ENCODE measurements at regions not wholly inside any gene's neighbourhood (a gene's known extent, or its start where the extent isn't known, plus 50 kb on each side); places are given as distances from the start of the nearest gene placed in this dataset.

DNA sequence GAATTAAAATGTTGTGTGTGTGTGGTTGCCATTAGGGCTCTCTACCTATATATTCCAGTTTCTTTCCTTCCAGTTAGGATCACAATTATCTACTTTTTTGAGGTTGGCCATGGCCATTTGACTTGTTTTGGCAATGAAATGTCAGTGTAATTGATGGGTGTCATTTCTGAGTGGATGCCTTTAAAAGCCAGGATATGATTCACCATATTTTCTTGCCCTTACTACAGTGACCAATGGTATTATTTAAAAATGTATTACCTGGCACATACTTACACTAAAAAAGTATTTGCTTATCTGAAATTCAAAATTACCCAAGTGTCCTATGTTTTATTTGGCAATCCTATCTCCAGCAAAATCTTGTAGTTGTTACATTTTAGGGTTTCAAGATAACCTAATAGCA, 258.7 kb upstream of the ACTBL2 start:
- TF ChIP-seq CTCF (IDR thresholded peaks at IDR 0.05; ENCODE audit: low read length) (no peak), EZH2 (optimal IDR thresholded peaks at IDR 0.05; ENCODE audit: low read depth, low read length) (no peak), EZH2phosphoT487 (IDR thresholded peaks at IDR 0.05; ENCODE audit: low read length) (no peak)
- Histone ChIP-seq H3K9me2 (replicated peaks; ENCODE audit: insufficient read depth, low read length) (no peaks in the 10 kb centered on the region), H3K27me3 (replicated peaks; ENCODE audit: insufficient read depth, low read length) (no peaks in the 10 kb centered on the region), H4K20me1 (ENCODE audit: insufficient read depth, low read length) (no peaks in the 10 kb centered on the region), H2AFZ (ENCODE audit: low read length) (no peak overlapping the region), H3K4me3 (ENCODE audit: low read length) (no peak overlapping the region), H3K9me3 (replicated peaks; ENCODE audit: insufficient read depth, low read length) (no peaks in the 10 kb centered on the region), H3K9ac (ENCODE audit: low read length) (no peak overlapping the region), H3K27ac (ENCODE audit: low read length) (no peak overlapping the region), H3K4me1 (ENCODE audit: low read length) (no peaks in the 10 kb centered on the region), H3F3A (ENCODE audit: insufficient read depth, low read length) (no peaks in the 10 kb centered on the region), H3K36me3 (replicated peaks; ENCODE audit: insufficient read depth, low read length) (no peaks in the 10 kb centered on the region), H3K4me2 (ENCODE audit: low read depth, low read length) (no peak overlapping the region), H3K79me2 (ENCODE audit: low read length) (no peaks in the 10 kb centered on the region)
- no peak for DNase-seq

GRCh38 chr5:57738787-57739186, 256.2 kb upstream of the ACTBL2 start:
- no peak overlapping the region for H3K27ac ChIP-seq (ENCODE audit: low read length)
- H3F3A ChIP-seq (ENCODE audit: insufficient read depth, low read length) = no peaks in the 10 kb centered on the region
- H2AFZ ChIP-seq (ENCODE audit: low read length) = no peak overlapping the region
- no peak for DNase-seq
- no peaks in the 10 kb centered on the region for H3K27me3 ChIP-seq (replicated peaks; ENCODE audit: insufficient read depth, low read length)
- H3K9me2 ChIP-seq (replicated peaks; ENCODE audit: insufficient read depth, low read length) = no peaks in the 10 kb centered on the region
- H3K79me2 ChIP-seq (ENCODE audit: low read length) = no peaks in the 10 kb centered on the region
- no peak overlapping the region for H3K4me3 ChIP-seq (ENCODE audit: low read length)
- H4K20me1 ChIP-seq (ENCODE audit: insufficient read depth, low read length) = no peaks in the 10 kb centered on the region
- no peaks in the 10 kb centered on the region for H3K9me3 ChIP-seq (replicated peaks; ENCODE audit: insufficient read depth, low read length)
- TF ChIP-seq EZH2phosphoT487 (IDR thresholded peaks at IDR 0.05; ENCODE audit: low read length) (no peak), EZH2 (optimal IDR thresholded peaks at IDR 0.05; ENCODE audit: low read depth, low read length) (no peak), CTCF (IDR thresholded peaks at IDR 0.05; ENCODE audit: low read length) (no peak)
- no peak overlapping the region for H3K4me2 ChIP-seq (ENCODE audit: low read depth, low read length)
- no peaks in the 10 kb centered on the region for H3K36me3 ChIP-seq (replicated peaks; ENCODE audit: insufficient read depth, low read length)
- H3K4me1 ChIP-seq (ENCODE audit: low read length) = no peaks in the 10 kb centered on the region
- no peak overlapping the region for H3K9ac ChIP-seq (ENCODE audit: low read length)

GRCh38 chr5:57738301-57738700, 255.7 kb upstream of the ACTBL2 start:
- no peak overlapping the region for H2AFZ ChIP-seq (ENCODE audit: low read length)
- H3K36me3 ChIP-seq (replicated peaks; ENCODE audit: insufficient read depth, low read length) = no peaks in the 10 kb centered on the region
- no peaks in the 10 kb centered on the region for H3K4me1 ChIP-seq (ENCODE audit: low read length)
- H3K4me2 ChIP-seq (ENCODE audit: low read depth, low read length) = no peak overlapping the region
- H3K79me2 ChIP-seq (ENCODE audit: low read length) = no peaks in the 10 kb centered on the region
- H3K9ac ChIP-seq (ENCODE audit: low read length) = no peak overlapping the region
- no peak overlapping the region for H3K27ac ChIP-seq (ENCODE audit: low read length)
- DNase-seq = no peak
- no peaks in the 10 kb centered on the region for H3F3A ChIP-seq (ENCODE audit: insufficient read depth, low read length)
- no peaks in the 10 kb centered on the region for H3K9me3 ChIP-seq (replicated peaks; ENCODE audit: insufficient read depth, low read length)
- H4K20me1 ChIP-seq (ENCODE audit: insufficient read depth, low read length) = no peaks in the 10 kb centered on the region
- H3K9me2 ChIP-seq (replicated peaks; ENCODE audit: insufficient read depth, low read length) = no peaks in the 10 kb centered on the region
- H3K4me3 ChIP-seq (ENCODE audit: low read length) = no peak overlapping the region
- TF ChIP-seq EZH2 (optimal IDR thresholded peaks at IDR 0.05; ENCODE audit: low read depth, low read length) = no peak
- TF ChIP-seq CTCF (IDR thresholded peaks at IDR 0.05; ENCODE audit: low read length) = no peak
- no peak for TF ChIP-seq EZH2phosphoT487 (IDR thresholded peaks at IDR 0.05; ENCODE audit: low read length)
- no peaks in the 10 kb centered on the region for H3K27me3 ChIP-seq (replicated peaks; ENCODE audit: insufficient read depth, low read length)

Measured in MM.1S (cell line).